Epithelial cell of esophagus (primary cell): ENCODE measurements at regions not wholly inside any gene's neighbourhood (a gene's known extent, or its start where the extent isn't known, plus 50 kb on each side); places are given as distances from the start of the nearest gene placed in this dataset.

Experiments used
- DNase-seq: peaks from one replicate; pipeline ENCODE4 v3.0.0; 2010; ENCODE audit warnings: low read depth
- H3K4me3 ChIP-seq: 2 replicates; pipeline ENCODE4 v1.5.1; 2011; ENCODE audit warnings: mild to moderate bottlenecking, low read length, control low read depth
- CTCF ChIP-seq: IDR thresholded peaks from 2 replicates; pipeline ENCODE4 v1.5.1; 2011; ENCODE audit warnings: low read depth, mild to moderate bottlenecking, low read length, control low read depth, inconsistent platforms; ENCODE audit not compliant: insufficient read depth; ENCODE audit errors: missing control alignments

GRCh38 chr2:117257362-117257761 lies 557.1 kb upstream of the DDX18 start:
- H3K4me3 ChIP-seq = no peak overlapping the region
- no peak for TF ChIP-seq CTCF
- DNase-seq = no peak

DNA sequence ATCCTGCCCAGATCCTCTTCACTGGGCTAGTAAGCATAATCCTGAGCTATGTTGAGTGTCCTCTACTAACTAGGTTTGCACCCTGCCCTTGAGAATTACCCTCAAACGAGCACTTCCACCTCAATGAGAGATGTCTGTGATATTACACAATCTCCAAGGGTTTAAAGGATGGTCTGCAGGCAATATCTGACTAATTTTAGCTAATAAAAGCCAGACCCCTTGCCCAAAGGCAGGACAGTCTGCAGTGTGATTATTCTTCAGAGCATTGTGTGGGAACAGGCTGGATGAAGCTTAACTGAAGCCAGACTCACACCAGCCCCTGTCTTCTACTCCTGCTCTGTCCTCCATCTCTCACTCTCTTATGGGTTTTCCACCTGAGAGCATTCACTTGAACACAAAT lies 544.9 kb upstream of the DDX18 start:
- TF ChIP-seq CTCF = no peak
- DNase-seq = no peak
- H3K4me3 ChIP-seq = no peak overlapping the region

GRCh38 chr2:117271631-117272030 lies 542.9 kb upstream of the DDX18 start:
- no peak overlapping the region for H3K4me3 ChIP-seq
- no peak for TF ChIP-seq CTCF
- no peak for DNase-seq

GRCh38 chr2:117273009-117273671 lies 541.4 kb upstream of the DDX18 start:
- DNase-seq = peak; percentile 0
- no peak for TF ChIP-seq CTCF
- H3K4me3 ChIP-seq = no peak overlapping the region

- TF ChIP-seq CTCF = no peak
- DNase-seq = no peak
These were observed 521.5 kb upstream of the DDX18 start for GRCh38 chr2:117293012-117293411.

GRCh38 chr2:117299451-117299850 lies 515.0 kb upstream of the DDX18 start:
- no peak for DNase-seq
- no peak for TF ChIP-seq CTCF
- H3K4me3 ChIP-seq = no peak overlapping the region

More at GRCh38 chr2:117293012-117293411, 521.5 kb upstream of the DDX18 start:
- no peak overlapping the region for H3K4me3 ChIP-seq
